ENCODE measurements at regions not wholly inside any gene's neighbourhood (a gene's known extent, or its start where the extent isn't known, plus 50 kb on each side); places are given as distances from the start of the nearest gene placed in this dataset.

- H3F3A ChIP-seq (ENCODE audit: insufficient read depth, low read length, poor library complexity, severe bottlenecking), result no peaks in the 10 kb centered on the region
- no peaks in the 10 kb centered on the region for H3K9me2 ChIP-seq (ENCODE audit: insufficient read depth, low read length)
- H3K79me2 ChIP-seq (replicated peaks; ENCODE audit: insufficient read depth, low read length), result no peaks in the 10 kb centered on the region
- no peak overlapping the region for H3K27ac ChIP-seq (ENCODE audit: low read length)
- H3K36me3 ChIP-seq (ENCODE audit: insufficient read depth, low read length), result no peaks in the 10 kb centered on the region
- H3K9ac ChIP-seq (ENCODE audit: low read length), result no peak overlapping the region
- H3K9me3 ChIP-seq (ENCODE audit: low read length), result no peaks in the 10 kb centered on the region
- no peak overlapping the region for H2AFZ ChIP-seq (ENCODE audit: low read depth, low read length)
- H3K4me2 ChIP-seq (ENCODE audit: low read length), result no peak overlapping the region
- TF ChIP-seq EZH2 (IDR thresholded peaks at IDR 0.05; ENCODE audit: borderline replicate concordance, insufficient read depth, low read length, poor library complexity, severe bottlenecking), result no peak
- no peak for TF ChIP-seq REST (IDR thresholded peaks at IDR 0.05; ENCODE audit: borderline replicate concordance)
- no peak for TF ChIP-seq RAD21 (conservative IDR thresholded peaks at IDR 0.05)
- no peak for TF ChIP-seq POLR2AphosphoS5 (IDR thresholded peaks at IDR 0.05)
- no peak for TF ChIP-seq SMC3 (conservative IDR thresholded peaks at IDR 0.05; ENCODE audit: poor library complexity)
- TF ChIP-seq EP300 (conservative IDR thresholded peaks at IDR 0.05; ENCODE audit: poor library complexity, severe bottlenecking), result no peak
- TF ChIP-seq MXI1 (conservative IDR thresholded peaks at IDR 0.05; ENCODE audit: poor library complexity, severe bottlenecking), result no peak
- TF ChIP-seq TAF1 (IDR thresholded peaks at IDR 0.05; ENCODE audit: low read depth), result no peak
- no peak for TF ChIP-seq CTCF (IDR thresholded peaks at IDR 0.05; ENCODE audit: poor library complexity, severe bottlenecking)
- H3K4me3 ChIP-seq (ENCODE audit: low read length), result no peak overlapping the region
- no peaks in the 10 kb centered on the region for H4K20me1 ChIP-seq (ENCODE audit: insufficient read depth)
- H3K27me3 ChIP-seq (ENCODE audit: insufficient read depth, low read depth, low read length), result no peaks in the 10 kb centered on the region
Measured at GRCh38 chr5:166904571-166904970, 1386.9 kb upstream of the WWC1 start.

GRCh38 chr5:166906991-166907713 is 1384.3 kb upstream of the WWC1 start:
- Histone ChIP-seq H3K79me2 (replicated peaks; ENCODE audit: insufficient read depth, low read length) (no peaks in the 10 kb centered on the region), H3K4me2 (ENCODE audit: low read length) (no peak overlapping the region), H3K36me3 (ENCODE audit: insufficient read depth, low read length) (no peaks in the 10 kb centered on the region), H4K20me1 (ENCODE audit: insufficient read depth) (no peaks in the 10 kb centered on the region), H3K9me2 (ENCODE audit: insufficient read depth, low read length) (no peaks in the 10 kb centered on the region), H3K9me3 (ENCODE audit: low read length) (no peaks in the 10 kb centered on the region), H3K27ac (ENCODE audit: low read length) (no peak overlapping the region), H3K27me3 (ENCODE audit: insufficient read depth, low read depth, low read length) (no peaks in the 10 kb centered on the region), H3K4me3 (ENCODE audit: low read length) (no peak overlapping the region), H3K9ac (ENCODE audit: low read length) (no peak overlapping the region), H3F3A (ENCODE audit: insufficient read depth, low read length, poor library complexity, severe bottlenecking) (no peaks in the 10 kb centered on the region), H2AFZ (ENCODE audit: low read depth, low read length) (no peak overlapping the region)
- TF ChIP-seq CTCF (IDR thresholded peaks at IDR 0.05; ENCODE audit: poor library complexity, severe bottlenecking) (no peak), EZH2 (IDR thresholded peaks at IDR 0.05; ENCODE audit: borderline replicate concordance, insufficient read depth, low read length, poor library complexity, severe bottlenecking) (no peak), EP300 (conservative IDR thresholded peaks at IDR 0.05; ENCODE audit: poor library complexity, severe bottlenecking) (no peak), POLR2AphosphoS5 (IDR thresholded peaks at IDR 0.05) (no peak), RAD21 (conservative IDR thresholded peaks at IDR 0.05) (no peak), SMC3 (conservative IDR thresholded peaks at IDR 0.05; ENCODE audit: poor library complexity) (no peak), TAF1 (IDR thresholded peaks at IDR 0.05; ENCODE audit: low read depth) (no peak), REST (IDR thresholded peaks at IDR 0.05; ENCODE audit: borderline replicate concordance) (no peak), MXI1 (conservative IDR thresholded peaks at IDR 0.05; ENCODE audit: poor library complexity, severe bottlenecking) (no peak)
